Smooth muscle cell (in vitro differentiated cells): ENCODE measurements at regions not wholly inside any gene's neighbourhood (a gene's known extent, or its start where the extent isn't known, plus 50 kb on each side); places are given as distances from the start of the nearest gene placed in this dataset.

Source experiments
- DNase-seq: peaks from one replicate; lab custom pipeline; 2025; ENCODE audit not compliant: unreplicated experiment; lab: John Stamatoyannopoulos, UW
- H2AFZ ChIP-seq: fragments of 200-600 bp; sonication (generic); 2 replicates; pipeline ENCODE4 v1.6.0; 2016; ENCODE audit warnings: antibody characterized with exemption, low read depth, mild to moderate bottlenecking
- H3F3A ChIP-seq: fragments of 200-600 bp; sonication (generic); 2 replicates; pipeline ENCODE4 v1.6.0; 2017; ENCODE audit warnings: antibody characterized with exemption, low read depth
- H3K27ac ChIP-seq: fragments of 200-600 bp; sonication (generic); 2 replicates; pipeline ENCODE4 v1.5.1; 2016; ENCODE audit warnings: low read depth, mild to moderate bottlenecking
- H3K27me3 ChIP-seq: fragments of 200-600 bp; sonication (generic); 2 replicates; pipeline ENCODE4 v1.6.1; 2016; ENCODE audit warnings: low read depth, mild to moderate bottlenecking
- H3K36me3 ChIP-seq: fragments of 200-600 bp; sonication (generic); 2 replicates; pipeline ENCODE4 v1.5.1; 2016; ENCODE audit warnings: low read depth
- H3K4me1 ChIP-seq: fragments of 200-600 bp; sonication (generic); 2 replicates; pipeline ENCODE4 v1.5.1; 2016; ENCODE audit warnings: low read depth
- H3K4me2 ChIP-seq: fragments of 200-600 bp; sonication (generic); 2 replicates; pipeline ENCODE4 v1.6.0; 2016; ENCODE audit warnings: mild to moderate bottlenecking
- H3K4me3 ChIP-seq: fragments of 200-600 bp; sonication (generic); 2 replicates; pipeline ENCODE4 v1.5.1; 2016; ENCODE audit warnings: mild to moderate bottlenecking
- H3K79me2 ChIP-seq: fragments of 200-600 bp; sonication (generic); 2 replicates; pipeline ENCODE4 v1.6.0; 2016; ENCODE audit warnings: low read depth, mild to moderate bottlenecking
- H3K9ac ChIP-seq: fragments of 200-600 bp; sonication (generic); 2 replicates; pipeline ENCODE4 v1.6.0; 2016; ENCODE audit warnings: low read depth
- H3K9me3 ChIP-seq: fragments of 200-600 bp; sonication (generic); replicated peaks from 2 replicates; pipeline ENCODE4 v1.5.1; 2016; ENCODE audit warnings: low read depth
- H4K20me1 ChIP-seq: fragments of 200-600 bp; sonication (generic); 2 replicates; pipeline ENCODE4 v1.6.0; 2016; ENCODE audit warnings: low read depth
- CTCF ChIP-seq: fragments of 200-600 bp; sonication (generic); IDR thresholded peaks from 2 replicates; pipeline ENCODE4 v1.5.1; 2017; ENCODE audit warnings: borderline replicate concordance, mild to moderate bottlenecking, antibody characterized with exemption; ENCODE audit not compliant: insufficient read depth, poor library complexity, severe bottlenecking
- WGBS: methylation state at CpG from one replicate; pipeline ENCODE4 v1.1.7; 2016; ENCODE audit warnings: low lambda C conversion rate; 5-methylcytosine and 5-hydroxymethylcytosine counted together

DNA sequence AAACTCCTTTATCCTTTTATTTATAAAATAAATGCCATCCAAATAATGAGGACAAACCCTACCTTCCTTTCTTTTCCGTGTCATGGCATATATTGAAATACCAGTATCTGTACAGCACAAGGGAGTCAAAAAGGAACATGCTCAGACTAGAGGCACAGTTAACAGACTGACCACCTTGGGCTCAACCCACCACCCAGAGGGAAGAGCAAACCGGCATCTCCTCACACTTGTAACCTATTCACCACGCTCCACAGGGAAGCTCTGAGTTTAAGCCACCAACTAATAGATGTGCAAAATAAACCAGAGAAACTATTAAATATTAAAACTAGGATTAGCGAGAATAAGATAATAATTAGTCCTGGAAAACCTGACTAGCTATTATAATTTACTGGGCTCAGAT is 112.7 kb downstream of the SIPA1L2 start:
- DNase-seq = no peak
- no peak overlapping the region for H3K9ac ChIP-seq
- TF ChIP-seq CTCF = no peak
- H3K27ac ChIP-seq = no peak overlapping the region
- H3K4me3 ChIP-seq = no peak overlapping the region
- H3K4me1 ChIP-seq = peaks cover 3% of the 10 kb centered on the region
- peaks cover 16% of the 10 kb centered on the region for H4K20me1 ChIP-seq
- H3K4me2 ChIP-seq = no peak overlapping the region
- H3K27me3 ChIP-seq = no peaks in the 10 kb centered on the region
- peaks cover 98% of the 10 kb centered on the region for H3K79me2 ChIP-seq
- 94% methylated on average over 4 of the region's 4 CpGs for WGBS
- no peaks in the 10 kb centered on the region for H3K9me3 ChIP-seq
- H2AFZ ChIP-seq = no peak overlapping the region
- H3F3A ChIP-seq = no peaks in the 10 kb centered on the region
- no peaks in the 10 kb centered on the region for H3K36me3 ChIP-seq

DNA sequence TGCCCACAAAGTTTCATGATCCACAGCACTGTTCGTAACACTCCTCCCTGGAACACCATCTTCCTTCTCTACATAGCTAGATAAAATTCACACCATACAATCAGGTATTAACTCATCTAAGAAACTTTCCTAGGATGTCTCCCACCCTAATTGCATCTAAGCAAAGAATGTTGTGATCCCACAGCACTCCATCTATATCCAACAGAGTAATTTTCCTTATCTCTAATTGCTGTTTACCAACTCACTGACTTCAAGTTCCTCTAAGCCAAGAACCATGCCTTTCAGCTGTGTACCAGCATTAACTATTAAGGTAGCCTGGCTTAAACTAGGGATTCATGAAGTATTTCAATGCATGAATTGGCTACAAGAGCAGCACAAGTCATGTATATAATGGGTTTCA is 114.2 kb downstream of the SIPA1L2 start:
- Histone ChIP-seq H3K4me1 (peaks cover 3% of the 10 kb centered on the region), H3K9ac (no peak overlapping the region), H3K27me3 (no peaks in the 10 kb centered on the region), H3K79me2 (peaks cover 97% of the 10 kb centered on the region), H3K9me3 (no peaks in the 10 kb centered on the region), H3F3A (peaks cover 5% of the 10 kb centered on the region), H2AFZ (no peak overlapping the region), H3K4me2 (no peak overlapping the region), H3K36me3 (no peaks in the 10 kb centered on the region), H3K27ac (peak overlapping the region; percentile 19), H3K4me3 (no peak overlapping the region), H4K20me1 (peaks cover 21% of the 10 kb centered on the region)
- no peak for TF ChIP-seq CTCF
- 92% methylated on average over 1 of the region's 1 CpG for WGBS
- no peak for DNase-seq

GRCh38 chr1:232512712-232513111 is 117.2 kb downstream of the SIPA1L2 start:
- no peak overlapping the region for H3K4me3 ChIP-seq
- no peaks in the 10 kb centered on the region for H3K27me3 ChIP-seq
- H3K4me2 ChIP-seq = no peak overlapping the region
- H3K9ac ChIP-seq = no peak overlapping the region
- H3K27ac ChIP-seq = no peak overlapping the region
- no peak for TF ChIP-seq CTCF
- H4K20me1 ChIP-seq = peaks cover 40% of the 10 kb centered on the region
- H2AFZ ChIP-seq = no peak overlapping the region
- peaks cover 95% of the 10 kb centered on the region for H3K79me2 ChIP-seq
- peaks cover 25% of the 10 kb centered on the region for H3F3A ChIP-seq
- H3K4me1 ChIP-seq = peaks cover 26% of the 10 kb centered on the region
- no peaks in the 10 kb centered on the region for H3K36me3 ChIP-seq
- no peak for DNase-seq
- 88% methylated on average over 5 of the region's 5 CpGs for WGBS
- no peaks in the 10 kb centered on the region for H3K9me3 ChIP-seq

DNA sequence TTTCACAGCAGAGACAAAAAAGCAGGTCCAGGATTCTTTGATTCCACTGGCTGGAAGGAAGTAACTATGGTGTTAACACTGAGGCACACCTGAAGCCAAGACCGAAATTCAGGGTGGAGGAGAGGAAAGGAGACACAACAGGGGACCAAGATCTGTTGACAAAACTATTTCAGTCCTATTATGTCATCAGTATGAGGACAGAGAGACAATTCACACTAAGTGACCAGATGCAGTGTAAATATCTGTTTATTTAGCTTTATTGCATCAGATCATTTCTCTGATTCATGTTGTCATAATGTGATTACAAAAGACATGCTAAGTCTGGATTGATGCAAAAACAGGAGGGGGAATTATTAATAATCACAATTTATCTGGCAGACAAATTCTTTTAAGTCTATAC is 118.8 kb downstream of the SIPA1L2 start:
- Histone ChIP-seq H2AFZ (no peak overlapping the region), H3K4me2 (peak overlapping the region; percentile 7), H3K27ac (peak overlapping the region; percentile 75), H3K27me3 (no peaks in the 10 kb centered on the region), H3K9ac (peak overlapping the region; percentile 32), H3K79me2 (peaks cover 97% of the 10 kb centered on the region), H4K20me1 (peaks cover 42% of the 10 kb centered on the region), H3K9me3 (no peaks in the 10 kb centered on the region), H3K36me3 (no peaks in the 10 kb centered on the region), H3F3A (peaks cover 33% of the 10 kb centered on the region), H3K4me3 (no peak overlapping the region), H3K4me1 (peaks cover 30% of the 10 kb centered on the region)
- no peak for DNase-seq
- TF ChIP-seq CTCF = no peak
- 92% methylated on average over 1 of the region's 1 CpG for WGBS
